HEK293 (cell line): ENCODE measurements at regions not wholly inside any gene's neighbourhood (a gene's known extent, or its start where the extent isn't known, plus 50 kb on each side); places are given as distances from the start of the nearest gene placed in this dataset.

Source experiments
- CTCF ChIA-PET: fragments of 350-600 bp; formaldehyde crosslinking; extraction: SDS; loops from one replicate; lab custom pipeline; 2021; ENCODE audit warnings: antibody characterized with exemption; lab: Yijun Ruan, JAX
- POLR2A ChIA-PET: fragments of 300-600 bp; formaldehyde crosslinking; extraction: SDS; loops from one replicate; lab custom pipeline; 2020; ENCODE audit warnings: antibody characterized with exemption, inconsistent platforms; lab: Yijun Ruan, JAX
- H3K27ac ChIP-seq: fragments of 200-500 bp; sonication (Bioruptor generic); 2 replicates; pipeline ENCODE4 v1.5.1; 2014; ENCODE audit warnings: low read depth, low read length, control low read depth, inconsistent platforms; ENCODE audit errors: extremely low read depth
- H3K36me3 ChIP-seq, 2 experiments: fragments of 200-500 bp in 1 of 2; sonication (Bioruptor generic) in 1 of 2; 1 replicate in 1 of 2; 2 replicates in 1 of 2; pipeline ENCODE4 v1.5.1; 2014 to 2017; ENCODE audit warnings: inconsistent platforms in 2 of 2, low read length in 2 of 2; ENCODE audit not compliant: control insufficient read depth in 2 of 2, insufficient read depth in 1 of 2
- H3K4me1 ChIP-seq: fragments of 200-500 bp; sonication (Bioruptor generic); 2 replicates; pipeline ENCODE4 v1.5.1; 2014; ENCODE audit warnings: mild to moderate bottlenecking, low read length, inconsistent platforms; ENCODE audit not compliant: control insufficient read depth, insufficient read depth
- H3K4me3 ChIP-seq: 2 replicates; pipeline ENCODE4 v1.5.1; 2011; ENCODE audit warnings: low read depth, mild to moderate bottlenecking, control low read depth, low read length, moderate library complexity
- H3K9me3 ChIP-seq: fragments of 200-500 bp; sonication (Bioruptor generic); 2 replicates; pipeline ENCODE4 v1.5.1; 2014; ENCODE audit warnings: low read depth, low read length, inconsistent platforms; ENCODE audit not compliant: control insufficient read depth, insufficient read depth
- ELK4 ChIP-seq: IDR thresholded peaks from 2 replicates; pipeline ENCODE4 v1.6.1; 2011; ENCODE audit warnings: mild to moderate bottlenecking, low read depth, low read length, borderline replicate concordance
- RBAK ChIP-seq: fragments of 450-650 bp; formaldehyde crosslinking; IDR thresholded peaks from 2 replicates; pipeline ENCODE4 v1.5.1; 2016; ENCODE audit warnings: missing biosample characterization, missing genetic modification characterization
- SETDB1 ChIP-seq: IDR thresholded peaks from one replicate; pipeline ENCODE4 v1.6.1; 2017; ENCODE audit warnings: mild to moderate bottlenecking, low read length, moderate library complexity, mixed read lengths; ENCODE audit not compliant: insufficient read length
- SP7 ChIP-seq: fragments of 450-650 bp; formaldehyde crosslinking; IDR thresholded peaks from 2 replicates; pipeline ENCODE4 v1.5.1; 2016; ENCODE audit warnings: missing biosample characterization, missing genetic modification characterization
- YY1 ChIP-seq: fragments of 450-650 bp; formaldehyde crosslinking; IDR thresholded peaks from 2 replicates; pipeline ENCODE4 v1.5.1; 2018; ENCODE audit warnings: missing biosample characterization, missing genetic modification characterization
- ZBTB8A ChIP-seq: fragments of 450-650 bp; formaldehyde crosslinking; IDR thresholded peaks from 2 replicates; pipeline ENCODE4 v1.5.1; 2016; ENCODE audit warnings: missing biosample characterization, missing genetic modification characterization
- ZNF114 ChIP-seq: fragments of 450-650 bp; formaldehyde crosslinking; IDR thresholded peaks from 2 replicates; pipeline ENCODE4 v1.5.0; 2017; ENCODE audit warnings: missing biosample characterization, missing genetic modification characterization
- ZNF132 ChIP-seq: fragments of 450-650 bp; formaldehyde crosslinking; IDR thresholded peaks from 2 replicates; pipeline ENCODE4 v1.5.1; 2017; ENCODE audit warnings: missing biosample characterization, missing genetic modification characterization, borderline replicate concordance
- ZNF138 ChIP-seq: fragments of 450-650 bp; formaldehyde crosslinking; IDR thresholded peaks from 2 replicates; pipeline ENCODE4 v1.5.1; 2016; ENCODE audit warnings: missing biosample characterization, missing genetic modification characterization, borderline replicate concordance
- ZNF157 ChIP-seq: fragments of 450-650 bp; formaldehyde crosslinking; IDR thresholded peaks from 2 replicates; pipeline ENCODE4 v1.5.1; 2016; ENCODE audit warnings: missing biosample characterization, missing genetic modification characterization
- ZNF175 ChIP-seq: fragments of 450-650 bp; formaldehyde crosslinking; IDR thresholded peaks from 2 replicates; pipeline ENCODE4 v1.5.1; 2016; ENCODE audit warnings: missing biosample characterization, missing genetic modification characterization
- ZNF24 ChIP-seq: fragments of 450-650 bp; formaldehyde crosslinking; IDR thresholded peaks from 2 replicates; pipeline ENCODE4 v1.5.1; 2016; ENCODE audit warnings: missing biosample characterization, missing genetic modification characterization
- ZNF518A ChIP-seq: fragments of 450-650 bp; formaldehyde crosslinking; conservative IDR thresholded peaks from 2 replicates; pipeline ENCODE4 v1.5.1; 2016; ENCODE audit warnings: low read depth, missing biosample characterization, missing genetic modification characterization
- ZNF555 ChIP-seq: fragments of 450-650 bp; formaldehyde crosslinking; conservative IDR thresholded peaks from 2 replicates; pipeline ENCODE4 v1.5.1; 2017; ENCODE audit warnings: missing biosample characterization, mild to moderate bottlenecking, missing genetic modification characterization, inconsistent platforms
- ZNF610 ChIP-seq: fragments of 450-650 bp; formaldehyde crosslinking; IDR thresholded peaks from 2 replicates; pipeline ENCODE4 v1.5.1; 2016; ENCODE audit warnings: missing biosample characterization, missing genetic modification characterization, borderline replicate concordance
- ZNF621 ChIP-seq: fragments of 450-650 bp; formaldehyde crosslinking; IDR thresholded peaks from 2 replicates; pipeline ENCODE4 v1.5.1; 2017; ENCODE audit warnings: missing biosample characterization, missing genetic modification characterization
- ZNF76 ChIP-seq: fragments of 450-650 bp; formaldehyde crosslinking; IDR thresholded peaks from 2 replicates; pipeline ENCODE4; 2016; ENCODE audit warnings: low read depth, missing biosample characterization, missing genetic modification characterization, borderline replicate concordance
- ZNF785 ChIP-seq: fragments of 450-650 bp; formaldehyde crosslinking; IDR thresholded peaks from 2 replicates; pipeline ENCODE4 v1.5.1; 2016; ENCODE audit warnings: missing biosample characterization, missing genetic modification characterization
- ZNF791 ChIP-seq: fragments of 450-650 bp; formaldehyde crosslinking; IDR thresholded peaks from 2 replicates; pipeline ENCODE4 v1.5.1; 2016; ENCODE audit warnings: missing biosample characterization, missing genetic modification characterization
- ZNF830 ChIP-seq: fragments of 450-650 bp; IDR thresholded peaks from 2 replicates; pipeline ENCODE4 v1.5.0; 2018; ENCODE audit warnings: missing biosample characterization, missing genetic modification characterization, low read depth, mild to moderate bottlenecking, moderate library complexity
- ZNF837 ChIP-seq: fragments of 450-650 bp; formaldehyde crosslinking; IDR thresholded peaks from 2 replicates; pipeline ENCODE4 v1.5.1; 2016; ENCODE audit warnings: missing biosample characterization, missing genetic modification characterization
- ZSCAN16 ChIP-seq: fragments of 450-650 bp; formaldehyde crosslinking; IDR thresholded peaks from 2 replicates; pipeline ENCODE4 v1.5.1; 2016; ENCODE audit warnings: missing biosample characterization, missing genetic modification characterization
- TF ChIP-seq, protein P1 (sequence below): fragments of 450-650 bp; formaldehyde crosslinking; IDR thresholded peaks from 2 replicates; pipeline ENCODE4 v1.5.1; 2016; ENCODE audit warnings: missing biosample characterization, missing genetic modification characterization
- TF ChIP-seq, protein P2 (sequence below): fragments of 450-650 bp; formaldehyde crosslinking; IDR thresholded peaks from 2 replicates; pipeline ENCODE4 v1.5.1; 2016; ENCODE audit warnings: missing biosample characterization, missing genetic modification characterization

GRCh38 chr2:101630224-101630949 lies 67.1 kb upstream of the MAP4K4 start (continued):
- no peak for TF ChIP-seq ELK4

DNA sequence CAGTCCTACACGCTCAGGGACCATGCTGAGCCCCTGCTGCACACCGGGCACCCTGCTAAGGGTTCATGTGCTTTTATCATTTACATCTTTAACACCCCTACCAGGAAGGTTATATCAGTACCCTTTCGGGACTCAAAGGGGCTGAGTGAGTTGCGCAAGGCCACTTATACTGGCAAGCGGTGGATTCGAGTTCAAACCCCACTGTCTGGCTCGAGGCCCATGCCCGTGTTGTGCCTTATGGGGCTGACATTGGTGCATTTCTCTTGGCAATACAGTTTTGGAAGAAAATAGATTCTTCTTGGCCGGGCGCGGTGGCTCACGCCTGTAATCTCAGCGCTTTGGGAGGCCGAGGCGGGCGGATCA lies 69.5 kb upstream of the MAP4K4 start:
- H3K9me3 ChIP-seq = no peaks in the 10 kb centered on the region
- no peak overlapping the region for H3K27ac ChIP-seq
- H3K36me3 ChIP-seq = no peaks in the 10 kb centered on the region
- TF ChIP-seq ZNF785 = no peak
- no peak for TF ChIP-seq ZNF555 (tag by site-specific recombination)
- TF ChIP-seq ZNF132 (tag by site-specific recombination) = no peak
- TF ChIP-seq ZNF157 = no peak
- no peak for TF ChIP-seq ZNF138
- no peak for TF ChIP-seq ZNF830 (tag by site-specific recombination)
- no peak for TF ChIP-seq ZNF518A (tag by site-specific recombination)
- no peak for TF ChIP-seq YY1 (tag by site-specific recombination)
- TF ChIP-seq, all 188 proteins: peak for 0
- H3K4me3 ChIP-seq = no peak overlapping the region
- H3K4me1 ChIP-seq = no peaks in the 10 kb centered on the region
- ChIA-PET POLR2A (no interaction called here), CTCF (no interaction called here)

- POLR2A ChIA-PET = no interaction called here
- Histone ChIP-seq H3K36me3 (no peaks in the 10 kb centered on the region), H3K27ac (no peak overlapping the region), H3K9me3 (no peaks in the 10 kb centered on the region), H3K4me3 (no peak overlapping the region), H3K4me1 (no peaks in the 10 kb centered on the region)
- no peak for TF ChIP-seq RBAK (tag by site-specific recombination)
- no peak for TF ChIP-seq ZNF610 (tag by site-specific recombination)
- TF ChIP-seq ZNF114 = no peak
- TF ChIP-seq SETDB1 = no peak
- TF ChIP-seq SP7 (tag by site-specific recombination) = no peak
- TF ChIP-seq, protein P1, sequence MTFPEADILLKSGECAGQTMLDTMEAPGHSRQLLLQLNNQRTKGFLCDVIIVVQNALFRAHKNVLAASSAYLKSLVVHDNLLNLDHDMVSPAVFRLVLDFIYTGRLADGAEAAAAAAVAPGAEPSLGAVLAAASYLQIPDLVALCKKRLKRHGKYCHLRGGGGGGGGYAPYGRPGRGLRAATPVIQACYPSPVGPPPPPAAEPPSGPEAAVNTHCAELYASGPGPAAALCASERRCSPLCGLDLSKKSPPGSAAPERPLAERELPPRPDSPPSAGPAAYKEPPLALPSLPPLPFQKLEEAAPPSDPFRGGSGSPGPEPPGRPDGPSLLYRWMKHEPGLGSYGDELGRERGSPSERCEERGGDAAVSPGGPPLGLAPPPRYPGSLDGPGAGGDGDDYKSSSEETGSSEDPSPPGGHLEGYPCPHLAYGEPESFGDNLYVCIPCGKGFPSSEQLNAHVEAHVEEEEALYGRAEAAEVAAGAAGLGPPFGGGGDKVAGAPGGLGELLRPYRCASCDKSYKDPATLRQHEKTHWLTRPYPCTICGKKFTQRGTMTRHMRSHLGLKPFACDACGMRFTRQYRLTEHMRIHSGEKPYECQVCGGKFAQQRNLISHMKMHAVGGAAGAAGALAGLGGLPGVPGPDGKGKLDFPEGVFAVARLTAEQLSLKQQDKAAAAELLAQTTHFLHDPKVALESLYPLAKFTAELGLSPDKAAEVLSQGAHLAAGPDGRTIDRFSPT (tag by site-specific recombination) = no peak
- TF ChIP-seq ZNF175 (tag by site-specific recombination) = no peak
- TF ChIP-seq, protein P2, sequence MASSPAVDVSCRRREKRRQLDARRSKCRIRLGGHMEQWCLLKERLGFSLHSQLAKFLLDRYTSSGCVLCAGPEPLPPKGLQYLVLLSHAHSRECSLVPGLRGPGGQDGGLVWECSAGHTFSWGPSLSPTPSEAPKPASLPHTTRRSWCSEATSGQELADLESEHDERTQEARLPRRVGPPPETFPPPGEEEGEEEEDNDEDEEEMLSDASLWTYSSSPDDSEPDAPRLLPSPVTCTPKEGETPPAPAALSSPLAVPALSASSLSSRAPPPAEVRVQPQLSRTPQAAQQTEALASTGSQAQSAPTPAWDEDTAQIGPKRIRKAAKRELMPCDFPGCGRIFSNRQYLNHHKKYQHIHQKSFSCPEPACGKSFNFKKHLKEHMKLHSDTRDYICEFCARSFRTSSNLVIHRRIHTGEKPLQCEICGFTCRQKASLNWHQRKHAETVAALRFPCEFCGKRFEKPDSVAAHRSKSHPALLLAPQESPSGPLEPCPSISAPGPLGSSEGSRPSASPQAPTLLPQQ (tag by site-specific recombination) = no peak
- no peak for TF ChIP-seq ZNF837 (tag by site-specific recombination)
- no peak for TF ChIP-seq ZNF621 (tag by site-specific recombination)
- TF ChIP-seq ZNF791 (tag by site-specific recombination) = no peak
- TF ChIP-seq ZNF785 = no peak
- no peak for TF ChIP-seq ZSCAN16 (tag by site-specific recombination)
- no peak for TF ChIP-seq ZNF24 (tag by site-specific recombination)
- TF ChIP-seq ZNF76 (tag by site-specific recombination) = no peak
- TF ChIP-seq ZBTB8A (tag by site-specific recombination) = no peak
- CTCF ChIA-PET = no interaction called here
These were observed 70.0 kb upstream of the MAP4K4 start for GRCh38 chr2:101627285-101628029.
